ENCODE measurements at regions not wholly inside any gene's neighbourhood (a gene's known extent, or its start where the extent isn't known, plus 50 kb on each side); places are given as distances from the start of the nearest gene placed in this dataset.

- no peak for TF ChIP-seq CTCF (IDR thresholded peaks at IDR 0.05)
- TF ChIP-seq POLR2A (IDR thresholded peaks at IDR 0.05) = no peak
Measured at GRCh38 chr6:66772800-66773199, 1065.8 kb upstream of the EYS start.

All from prostate gland (tissue), 2 donors.